H1 (cell line): ENCODE measurements at regions not wholly inside any gene's neighbourhood (a gene's known extent, or its start where the extent isn't known, plus 50 kb on each side); places are given as distances from the start of the nearest gene placed in this dataset.

Source experiments
- BACH1 ChIP-seq: IDR thresholded peaks from 2 replicates; pipeline ENCODE4 v1.6.1; 2012; ENCODE audit warnings: low read length, improper control_type of control experiment
- BRCA1 ChIP-seq: IDR thresholded peaks from 2 replicates; pipeline ENCODE4 v1.6.1; 2012; ENCODE audit warnings: low read depth, low read length, improper control_type of control experiment
- CBX5 ChIP-seq: fragments of 300-800, 300-1000 bp; sonication (generic); IDR thresholded peaks from 2 replicates; pipeline ENCODE4 v1.7.1; 2016; ENCODE audit warnings: antibody characterized with exemption, low read length, low read depth
- CHD2 ChIP-seq: IDR thresholded peaks from 2 replicates; pipeline ENCODE4 v1.6.1; 2012; ENCODE audit warnings: low read length, improper control_type of control experiment
- CREB1 ChIP-seq: IDR thresholded peaks from 2 replicates; pipeline ENCODE4 v1.6.1; 2012; ENCODE audit warnings: inconsistent platforms
- CTBP2 ChIP-seq: IDR thresholded peaks from 2 replicates; pipeline ENCODE4 v1.7.0; 2011; ENCODE audit warnings: borderline replicate concordance, mild to moderate bottlenecking, moderate library complexity, mixed read lengths, low read length; ENCODE audit not compliant: insufficient read depth, insufficient read length
- GTF2F1 ChIP-seq: IDR thresholded peaks from 2 replicates; pipeline ENCODE4 v1.6.1; 2012; ENCODE audit warnings: low read depth, low read length, improper control_type of control experiment, borderline replicate concordance
- HDAC2 ChIP-seq, 2 experiments: fragments of 300-600 bp in 1 of 2; sonication (generic) in 1 of 2; IDR thresholded peaks; 2 replicates each; pipeline ENCODE4 v1.6.1; 2011 to 2012; ENCODE audit warnings: low read depth in 2 of 2, low read length in 2 of 2, mild to moderate bottlenecking in 2 of 2, moderate library complexity in 2 of 2, borderline replicate concordance in 1 of 2, inconsistent platforms in 1 of 2
- JUN ChIP-seq: IDR thresholded peaks from 2 replicates; pipeline ENCODE4 v1.6.1; 2011; ENCODE audit warnings: low read depth, mild to moderate bottlenecking, improper control_type of control experiment, low read length
- KDM4A ChIP-seq: IDR thresholded peaks from one replicate; pipeline ENCODE4 v1.7.1; 2012; ENCODE audit warnings: low read depth, mild to moderate bottlenecking, moderate library complexity, low read length, inconsistent platforms; ENCODE audit not compliant: severe bottlenecking
- PHF8 ChIP-seq: fragments of 200-600 bp; sonication (generic); conservative IDR thresholded peaks from 2 replicates; pipeline ENCODE4 v1.7.1; 2012; ENCODE audit warnings: low read depth, mild to moderate bottlenecking, inconsistent platforms, low read length, moderate library complexity
- POLR2AphosphoS5 ChIP-seq: IDR thresholded peaks from 2 replicates; pipeline ENCODE4 v1.6.1; 2011; ENCODE audit warnings: low read depth, low read length
- RBBP5 ChIP-seq: IDR thresholded peaks from 2 replicates; pipeline ENCODE4 v1.7.1; 2012; ENCODE audit warnings: low read depth, mild to moderate bottlenecking, inconsistent platforms, low read length, moderate library complexity, borderline replicate concordance
- RNF2 ChIP-seq: fragments of 200-900, 300-1000 bp; sonication (generic); IDR thresholded peaks from 2 replicates; pipeline ENCODE4 v1.7.1; 2016; ENCODE audit warnings: borderline replicate concordance, low read depth, mild to moderate bottlenecking, antibody characterized with exemption, low read length; ENCODE audit not compliant: poor library complexity, severe bottlenecking; ENCODE audit errors: missing control alignments
- RXRA ChIP-seq: IDR thresholded peaks from 2 replicates; pipeline ENCODE4 v1.6.1; 2011; ENCODE audit warnings: low read depth, mild to moderate bottlenecking, low read length, moderate library complexity; ENCODE audit not compliant: insufficient read depth
- SIN3A ChIP-seq, 2 experiments: IDR thresholded peaks in 1 of 2; conservative IDR thresholded peaks in 1 of 2; 2 replicates each; pipeline ENCODE4 v1.6.1; 2011 to 2012; ENCODE audit warnings: low read length in 2 of 2, improper control_type of control experiment in 1 of 2, low read depth in 1 of 2, mild to moderate bottlenecking in 1 of 2
- SIRT6 ChIP-seq: IDR thresholded peaks from one replicate; pipeline ENCODE4 v1.7.1; 2012; ENCODE audit warnings: low read length, inconsistent platforms
- SIX5 ChIP-seq: IDR thresholded peaks from 2 replicates; pipeline ENCODE4 v1.6.1; 2011; ENCODE audit warnings: mild to moderate bottlenecking, low read depth, low read length
- SP2 ChIP-seq: IDR thresholded peaks from 2 replicates; pipeline ENCODE4 v1.6.1; 2012; ENCODE audit warnings: mild to moderate bottlenecking, low read length, inconsistent platforms
- SRF ChIP-seq: IDR thresholded peaks from 2 replicates; pipeline ENCODE4 v1.6.1; 2011; ENCODE audit warnings: mild to moderate bottlenecking, low read depth, low read length, moderate library complexity
- TAF1 ChIP-seq: IDR thresholded peaks from 2 replicates; pipeline ENCODE4 v1.6.1; 2011; ENCODE audit warnings: mild to moderate bottlenecking, low read depth, low read length
- TBP ChIP-seq: IDR thresholded peaks from 2 replicates; pipeline ENCODE4 v1.6.1; 2011; ENCODE audit warnings: low read depth, low read length, improper control_type of control experiment
- TEAD4 ChIP-seq: IDR thresholded peaks from 2 replicates; pipeline ENCODE4 v1.6.1; 2012; ENCODE audit warnings: low read depth, low read length, inconsistent platforms, mixed read lengths
- YY1 ChIP-seq: IDR thresholded peaks from 2 replicates; pipeline ENCODE4 v1.6.1; 2011; ENCODE audit warnings: low read depth, mild to moderate bottlenecking, low read length
- TF ChIP-seq, protein P1 (sequence below): IDR thresholded peaks from 2 replicates; pipeline ENCODE4 v1.6.1; 2011; ENCODE audit warnings: low read length, improper control_type of control experiment

DNA sequence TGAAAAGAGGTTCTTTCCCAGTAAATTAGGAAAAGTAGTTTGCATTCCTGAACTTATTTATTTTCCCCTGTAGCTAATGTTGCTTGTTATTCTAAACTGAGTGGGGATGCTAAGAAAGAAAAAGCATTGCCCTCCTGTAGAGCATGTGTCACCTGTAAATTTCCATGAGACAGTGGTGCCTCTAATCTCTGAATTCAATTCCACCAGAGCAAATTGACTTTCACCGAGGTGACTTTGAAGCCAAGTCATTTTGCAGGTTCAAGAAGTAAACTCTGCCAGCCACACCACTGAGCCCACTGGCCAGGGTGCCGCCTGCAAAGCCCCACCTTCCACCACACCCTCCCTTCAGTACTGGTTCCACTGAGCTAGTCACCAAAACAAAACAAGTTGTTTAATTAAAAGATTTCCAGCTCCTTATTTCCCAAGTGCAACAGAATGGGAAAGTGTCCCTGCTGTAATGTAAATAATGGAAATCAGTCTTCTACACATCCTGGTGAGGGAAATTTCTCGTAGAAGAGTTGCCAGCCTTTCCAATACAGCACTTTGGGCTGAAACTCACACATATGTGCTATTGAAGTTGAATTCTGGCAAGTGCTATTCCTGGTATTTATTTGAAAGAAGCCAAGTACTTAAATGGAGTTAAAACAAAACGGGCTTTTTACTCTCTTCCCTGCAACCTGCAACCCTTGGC, 254.8 kb downstream of the RNF152 start (continued):
- TF ChIP-seq RBBP5 (no peak), CBX5 (no peak), SIX5 (no peak), TAF1 (no peak), SIN3A (conservative IDR thresholded peaks at IDR 0.05 in 1 of 2, IDR thresholded peaks at IDR 0.05 in 1 of 2; ENCODE audit: low read depth in 1 of 2, low read length in 2 of 2) (no peak), RNF2 (no peak), CREB1 (no peak), TEAD4 (no peak), CTBP2 (no peak), HDAC2 (IDR thresholded peaks at IDR 0.05; ENCODE audit: borderline replicate concordance in 1 of 2, low read depth in 2 of 2, low read length in 2 of 2) (peak; percentile 49 to 70; a peak in 2 of 4 replicates), POLR2AphosphoS5 (no peak), KDM4A (no peak), GTF2F1 (no peak), RXRA (no peak), SIRT6 (no peak), TBP (no peak), BACH1 (no peak), SP2 (no peak), BRCA1 (no peak), SRF (no peak), YY1 (0 out of 2 replicates have a peak, but pooled peaks have one; percentile 25), PHF8 (no peak), JUN (no peak), CHD2 (no peak)
- TF ChIP-seq, protein P1, sequence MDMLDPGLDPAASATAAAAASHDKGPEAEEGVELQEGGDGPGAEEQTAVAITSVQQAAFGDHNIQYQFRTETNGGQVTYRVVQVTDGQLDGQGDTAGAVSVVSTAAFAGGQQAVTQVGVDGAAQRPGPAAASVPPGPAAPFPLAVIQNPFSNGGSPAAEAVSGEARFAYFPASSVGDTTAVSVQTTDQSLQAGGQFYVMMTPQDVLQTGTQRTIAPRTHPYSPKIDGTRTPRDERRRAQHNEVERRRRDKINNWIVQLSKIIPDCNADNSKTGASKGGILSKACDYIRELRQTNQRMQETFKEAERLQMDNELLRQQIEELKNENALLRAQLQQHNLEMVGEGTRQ = no peak
